ENCODE measurements at regions not wholly inside any gene's neighbourhood (a gene's known extent, or its start where the extent isn't known, plus 50 kb on each side); places are given as distances from the start of the nearest gene placed in this dataset.
"Not testable (repeated sequence)": the region's sequence is repeated elsewhere in the genome, so short reads cannot be mapped to it uniquely, and the experiment has no call there.

- Mint-ChIP-seq H3K4me1 (peaks cover 16% of the 10 kb centered on the region), H3K4me3 (no peak overlapping the region), H3K27ac (no peak overlapping the region), H3K27me3 (ENCODE audit: low read depth) (peaks cover 2% of the 10 kb centered on the region), H3K36me3 (no peaks in the 10 kb centered on the region), H3K9me3 (no peaks in the 10 kb centered on the region)
- no peak for TF ChIP-seq CTCF (IDR thresholded peaks at IDR 0.05; ENCODE audit: unreplicated experiment)
- no peak for DNase-seq (ENCODE audit: low spot score in 2 of 2, unreplicated experiment in 2 of 2)
These were observed 62.3 kb upstream of the GPR31 start for GRCh38 chr6:167219967-167220512.

- TF ChIP-seq CTCF (IDR thresholded peaks at IDR 0.05; ENCODE audit: unreplicated experiment), result no peak
- peaks cover 2% of the 10 kb centered on the region for H3K27me3 Mint-ChIP-seq (ENCODE audit: low read depth)
- H3K4me1 Mint-ChIP-seq, result peaks cover 22% of the 10 kb centered on the region
- no peak for DNase-seq (ENCODE audit: low spot score in 2 of 2, unreplicated experiment in 2 of 2)
- no peaks in the 10 kb centered on the region for H3K36me3 Mint-ChIP-seq
- H3K9me3 Mint-ChIP-seq, result no peaks in the 10 kb centered on the region
- no peak overlapping the region for H3K27ac Mint-ChIP-seq
- H3K4me3 Mint-ChIP-seq, result no peak overlapping the region
These were observed 63.8 kb upstream of the GPR31 start for GRCh38 chr6:167221400-167222201.

GRCh38 chr6:167225566-167226382, 65.3 kb upstream of the UNC93A start:
- not testable (repeated sequence) for H3K27ac Mint-ChIP-seq; H3K4me3 Mint-ChIP-seq; H3K9me3 Mint-ChIP-seq; DNase-seq (ENCODE audit: low spot score in 2 of 2, unreplicated experiment in 2 of 2); H3K36me3 Mint-ChIP-seq
- Mint-ChIP-seq H3K4me1 (peaks cover 22% of the 10 kb centered on the region), H3K27me3 (ENCODE audit: low read depth) (peaks cover 11% of the 10 kb centered on the region)

GRCh38 chr6:167226383-167226685, 64.8 kb upstream of the UNC93A start:
- DNase-seq (ENCODE audit: low spot score in 2 of 2, unreplicated experiment in 2 of 2), result no peak
- peaks cover 23% of the 10 kb centered on the region for H3K4me1 Mint-ChIP-seq
- H3K4me3 Mint-ChIP-seq, result no peak overlapping the region
- H3K27me3 Mint-ChIP-seq (ENCODE audit: low read depth), result peaks cover 11% of the 10 kb centered on the region
- TF ChIP-seq CTCF (IDR thresholded peaks at IDR 0.05; ENCODE audit: unreplicated experiment), result no peak
- no peaks in the 10 kb centered on the region for H3K9me3 Mint-ChIP-seq
- no peaks in the 10 kb centered on the region for H3K36me3 Mint-ChIP-seq
- H3K27ac Mint-ChIP-seq, result no peak overlapping the region

GRCh38 chr6:167226791-167227190, 64.3 kb upstream of the UNC93A start:
- DNase-seq (ENCODE audit: low spot score in 2 of 2, unreplicated experiment in 2 of 2), result no peak
- no peak for TF ChIP-seq CTCF (IDR thresholded peaks at IDR 0.05; ENCODE audit: unreplicated experiment)
- Mint-ChIP-seq H3K36me3 (no peaks in the 10 kb centered on the region), H3K27ac (no peak overlapping the region), H3K27me3 (ENCODE audit: low read depth) (peaks cover 11% of the 10 kb centered on the region), H3K9me3 (no peaks in the 10 kb centered on the region), H3K4me3 (no peak overlapping the region), H3K4me1 (peaks cover 23% of the 10 kb centered on the region)

GRCh38 chr6:167227984-167228383, 63.1 kb upstream of the UNC93A start:
- H3K27me3 Mint-ChIP-seq (ENCODE audit: low read depth), result peaks cover 11% of the 10 kb centered on the region
- no peak overlapping the region for H3K4me3 Mint-ChIP-seq
- no peak for TF ChIP-seq CTCF (IDR thresholded peaks at IDR 0.05; ENCODE audit: unreplicated experiment)

More at GRCh38 chr6:167227984-167228383, 63.1 kb upstream of the UNC93A start:
- Mint-ChIP-seq H3K4me1 (peaks cover 23% of the 10 kb centered on the region), H3K36me3 (no peaks in the 10 kb centered on the region), H3K9me3 (no peaks in the 10 kb centered on the region), H3K27ac (no peak overlapping the region)
- peak in 1 of 2 experiments; percentile 24 for DNase-seq (ENCODE audit: low spot score in 2 of 2, unreplicated experiment in 2 of 2)
